ENCODE measurements at regions not wholly inside any gene's neighbourhood (a gene's known extent, or its start where the extent isn't known, plus 50 kb on each side); places are given as distances from the start of the nearest gene placed in this dataset.

GRCh38 chr1:47562147-47562546 lies 124.3 kb downstream of the FOXD2 start:
- CTCF ChIA-PET, result interaction anchor here (3.6 kb wide), 1 partner anchor 8 kb away, joined by 21 read pairs; no protein-coding TSS in a partner anchor
- Histone ChIP-seq H3K4me3 (ENCODE audit: low read depth, low read length) (no peak overlapping the region), H3K9me3 (ENCODE audit: control insufficient read depth, insufficient read depth, low read length) (no peaks in the 10 kb centered on the region), H3K27ac (ENCODE audit: low read depth, low read length) (no peak overlapping the region), H3K27me3 (ENCODE audit: control insufficient read depth, insufficient read depth, low read length) (peaks cover 18% of the 10 kb centered on the region)
- POLR2A ChIA-PET, result no interaction called here
- DNase-seq (ENCODE audit: low read depth, low spot score), result no peak
- no peak for TF ChIP-seq CTCF (IDR thresholded peaks at IDR 0.05; ENCODE audit: low read depth, low read length)

- no peaks in the 10 kb centered on the region for H3K9me3 ChIP-seq (ENCODE audit: control insufficient read depth, insufficient read depth, low read length)
- ChIA-PET CTCF (no interaction called here), POLR2A (no interaction called here)
- no peak overlapping the region for H3K4me3 ChIP-seq (ENCODE audit: low read depth, low read length)
- no peak for DNase-seq (ENCODE audit: low read depth, low spot score)
- no peak for TF ChIP-seq CTCF (IDR thresholded peaks at IDR 0.05; ENCODE audit: low read depth, low read length)
- no peak overlapping the region for H3K27ac ChIP-seq (ENCODE audit: low read depth, low read length)
- peaks cover 18% of the 10 kb centered on the region for H3K27me3 ChIP-seq (ENCODE audit: control insufficient read depth, insufficient read depth, low read length)
Observed at GRCh38 chr1:47562799-47563198, 125.0 kb downstream of the FOXD2 start.

- no peaks in the 10 kb centered on the region for H3K9me3 ChIP-seq (ENCODE audit: control insufficient read depth, insufficient read depth, low read length)
- DNase-seq (ENCODE audit: low read depth, low spot score), result no peak
- TF ChIP-seq CTCF (IDR thresholded peaks at IDR 0.05; ENCODE audit: low read depth, low read length), result no peak
- H3K27ac ChIP-seq (ENCODE audit: low read depth, low read length), result no peak overlapping the region
- H3K27me3 ChIP-seq (ENCODE audit: control insufficient read depth, insufficient read depth, low read length), result peaks cover 14% of the 10 kb centered on the region
- no peak overlapping the region for H3K4me3 ChIP-seq (ENCODE audit: low read depth, low read length)
- ChIA-PET POLR2A (no interaction called here), CTCF (no interaction called here)
Observed at GRCh38 chr1:47563201-47563600, 125.4 kb downstream of the FOXD2 start.

- Histone ChIP-seq H3K27me3 (ENCODE audit: control insufficient read depth, insufficient read depth, low read length) (peaks cover 8% of the 10 kb centered on the region), H3K4me3 (ENCODE audit: low read depth, low read length) (no peak overlapping the region), H3K9me3 (ENCODE audit: control insufficient read depth, insufficient read depth, low read length) (no peaks in the 10 kb centered on the region), H3K27ac (ENCODE audit: low read depth, low read length) (no peak overlapping the region)
- POLR2A ChIA-PET, result no interaction called here
- DNase-seq (ENCODE audit: low read depth, low spot score), result no peak
- no peak for TF ChIP-seq CTCF (IDR thresholded peaks at IDR 0.05; ENCODE audit: low read depth, low read length)
- CTCF ChIA-PET, result interaction anchor here (1.3 kb wide), 1 partner anchor 132 kb away, joined by 4 read pairs; no protein-coding TSS in a partner anchor
Observed at GRCh38 chr1:47564570-47564969, 126.7 kb downstream of the FOXD2 start.

- ChIA-PET CTCF (interaction anchor here (1.2 to 1.3 kb wide), 2 partner anchors 128 to 133 kb away, joined by 4 read pairs; no protein-coding TSS in a partner anchor), POLR2A (no interaction called here)
- peaks cover 4% of the 10 kb centered on the region for H3K27me3 ChIP-seq (ENCODE audit: control insufficient read depth, insufficient read depth, low read length)
- no peak for DNase-seq (ENCODE audit: low read depth, low spot score)
- no peak for TF ChIP-seq CTCF (IDR thresholded peaks at IDR 0.05; ENCODE audit: low read depth, low read length)
- no peak overlapping the region for H3K4me3 ChIP-seq (ENCODE audit: low read depth, low read length)
- no peaks in the 10 kb centered on the region for H3K9me3 ChIP-seq (ENCODE audit: control insufficient read depth, insufficient read depth, low read length)
- no peak overlapping the region for H3K27ac ChIP-seq (ENCODE audit: low read depth, low read length)
Observed at GRCh38 chr1:47565092-47565491, 127.2 kb downstream of the FOXD2 start.
